Upper lobe of left lung (tissue), 6 donors: ENCODE measurements at regions not wholly inside any gene's neighbourhood (a gene's known extent, or its start where the extent isn't known, plus 50 kb on each side); places are given as distances from the start of the nearest gene placed in this dataset.
A peak's percentile ranks its signal among the peaks of the same experiment; 100 is the strongest.

ENCODE experiments used
- ATAC-seq, 2 donors: fragments of 200-7000 bp; cut with Tn5 transposase; one replicate each; pipeline ENCODE4 v1.9.1; 2022; ENCODE audit warnings: mild to moderate bottlenecking in 2 of 2, moderate library complexity in 2 of 2; ENCODE audit not compliant: low FRiP score in 2 of 2
- DNase-seq, 2 donors: peaks; one replicate each; pipeline ENCODE4 v3.0.0-alpha.2; 2019 to 2020
- H3K27ac ChIP-seq, 4 donors: fragments of 200-600 bp; sonication (generic); one replicate each; pipeline ENCODE4 v1.5.1; 2016 to 2019
- H3K27me3 ChIP-seq, 4 donors: fragments of 200-600 bp; sonication (generic); one replicate each; pipeline ENCODE4 v1.5.1; 2017 to 2019
- H3K36me3 ChIP-seq, 4 donors: fragments of 200-600 bp; sonication (generic); one replicate each; pipeline ENCODE4 v1.5.1; 2016 to 2019
- H3K4me1 ChIP-seq, 4 donors: fragments of 200-600 bp; sonication (generic); one replicate each; pipeline ENCODE4 v1.5.1; 2018 to 2019
- H3K4me3 ChIP-seq, 4 donors: fragments of 200-600 bp; sonication (generic); one replicate each; pipeline ENCODE4 v1.5.1; 2017 to 2019; ENCODE audit warnings: mild to moderate bottlenecking in 2 of 4, moderate library complexity in 1 of 4
- H3K9me3 ChIP-seq, 4 donors: fragments of 200-600 bp; sonication (generic); one replicate each; pipeline ENCODE4 v1.5.1; 2018 to 2019
- CTCF ChIP-seq, 6 experiments: fragments of 450-650 bp in 4 of 6; fragments of 200-600 bp in 2 of 6; sonication (generic) in 2 of 6; IDR thresholded peaks; one replicate each; pipeline ENCODE4 v1.5.1; 2016 to 2019; ENCODE audit warnings: antibody characterized with exemption in 6 of 6
- EP300 ChIP-seq, 4 donors: sonication (generic); formaldehyde crosslinking; IDR thresholded peaks; one replicate each; pipeline ENCODE4 v1.5.1; 2017; ENCODE audit warnings: antibody characterized with exemption in 4 of 4, control low read depth in 2 of 4
- POLR2A ChIP-seq, 4 donors: fragments of 450-650 bp; IDR thresholded peaks; one replicate each; pipeline ENCODE4 v1.5.1; 2016 to 2017; ENCODE audit warnings: antibody characterized with exemption in 4 of 4, mild to moderate bottlenecking in 2 of 4
- POLR2AphosphoS5 ChIP-seq, 2 donors: sonication (generic); formaldehyde crosslinking; IDR thresholded peaks; one replicate each; pipeline ENCODE4 v1.5.1; 2017; ENCODE audit warnings: antibody characterized with exemption in 2 of 2
- WGBS, 2 donors: methylation state at CpG; one replicate each; pipeline ENCODE4 v1.1.5; 2017 to 2018; 5-methylcytosine and 5-hydroxymethylcytosine counted together
- donor health status: DM: no; HTN: no; CAD: no; lungs with moderate emphysema.
- donor health status: DM: no; HTN: yes; CAD: no; lungs with severe emphysema.

GRCh38 chr1:232702911-232703310 lies 73.0 kb upstream of the SIPA1L2 start:
- peaks cover 5 to 28% (median 14%) of the 10 kb centered on the region in 4 donors for H3K4me1 ChIP-seq
- no peaks in the 10 kb centered on the region for H3K27me3 ChIP-seq
- ATAC-seq (no peak), DNase-seq (no peak)
- no peak overlapping the region for H3K4me3 ChIP-seq
- H3K27ac ChIP-seq, result no peak overlapping the region
- no peaks in the 10 kb centered on the region for H3K36me3 ChIP-seq
- TF ChIP-seq CTCF (IDR thresholded peaks at IDR 0.05), result no peak
- no peak for TF ChIP-seq POLR2AphosphoS5 (IDR thresholded peaks at IDR 0.05)
- TF ChIP-seq POLR2A (IDR thresholded peaks at IDR 0.05), result no peak
- no peak for TF ChIP-seq EP300 (IDR thresholded peaks at IDR 0.05)
- no peaks in the 10 kb centered on the region for H3K9me3 ChIP-seq
- WGBS, 2 donors, result 92 to 93% methylated on average over 5 of the region's 5 CpGs

- Histone ChIP-seq H3K36me3 (no peaks in the 10 kb centered on the region), H3K9me3 (no peaks in the 10 kb centered on the region), H3K4me3 (no peak overlapping the region), H3K27me3 (no peaks in the 10 kb centered on the region), H3K27ac (peak overlapping the region in 2 of 4 donors; percentile 11 to 19), H3K4me1 (peaks cover 5 to 28% (median 14%) of the 10 kb centered on the region in 4 donors)
- DNase-seq, result no peak
- 48 to 66% methylated on average over 2 of the region's 2 CpGs for WGBS, 2 donors
- ATAC-seq, result peak in 1 of 2 donors; percentile 14
- TF ChIP-seq EP300 (IDR thresholded peaks at IDR 0.05) (no peak), CTCF (IDR thresholded peaks at IDR 0.05) (no peak), POLR2AphosphoS5 (IDR thresholded peaks at IDR 0.05) (no peak), POLR2A (IDR thresholded peaks at IDR 0.05) (no peak)
Measured at GRCh38 chr1:232704256-232704655, 74.3 kb upstream of the SIPA1L2 start.

- Histone ChIP-seq H3K4me3 (no peak overlapping the region), H3K27ac (peak overlapping the region; percentile 35 to 44 (median 39)), H3K4me1 (peaks cover 5 to 28% (median 14%) of the 10 kb centered on the region in 4 donors), H3K27me3 (no peaks in the 10 kb centered on the region), H3K9me3 (no peaks in the 10 kb centered on the region), H3K36me3 (no peaks in the 10 kb centered on the region)
- TF ChIP-seq POLR2AphosphoS5 (IDR thresholded peaks at IDR 0.05) (peak; percentile 52 to 72), CTCF (IDR thresholded peaks at IDR 0.05) (no peak), EP300 (IDR thresholded peaks at IDR 0.05) (no peak), POLR2A (IDR thresholded peaks at IDR 0.05) (no peak)
- 44 to 52% methylated on average over 7 of the region's 7 CpGs for WGBS, 2 donors
- peak in 1 of 2 donors; percentile 68 for DNase-seq
- ATAC-seq, result peak; percentile 81 to 91
Measured at GRCh38 chr1:232704694-232705680, 75.1 kb upstream of the SIPA1L2 start.

- Histone ChIP-seq H3K4me1 (peaks cover 5 to 28% (median 14%) of the 10 kb centered on the region in 4 donors), H3K36me3 (no peaks in the 10 kb centered on the region), H3K4me3 (no peak overlapping the region), H3K27ac (peak overlapping the region; percentile 8 to 44 (median 36)), H3K27me3 (no peaks in the 10 kb centered on the region), H3K9me3 (no peaks in the 10 kb centered on the region)
- ATAC-seq (peak; percentile 18 to 63), DNase-seq (peak in 1 of 2 donors; percentile 66)
- 62 to 70% methylated on average over 7 of the region's 7 CpGs for WGBS, 2 donors
- TF ChIP-seq POLR2AphosphoS5 (IDR thresholded peaks at IDR 0.05), result no peak
- no peak for TF ChIP-seq POLR2A (IDR thresholded peaks at IDR 0.05)
- TF ChIP-seq EP300 (IDR thresholded peaks at IDR 0.05), result no peak
- TF ChIP-seq CTCF (IDR thresholded peaks at IDR 0.05), result no peak
Measured at GRCh38 chr1:232705815-232706575, 76.1 kb upstream of the SIPA1L2 start.
